H1 (cell line): ENCODE measurements at regions not wholly inside any gene's neighbourhood (a gene's known extent, or its start where the extent isn't known, plus 50 kb on each side); places are given as distances from the start of the nearest gene placed in this dataset.

Experiments
- CTCF ChIA-PET: fragments of 300-600 bp; sonication (Branson Sonifier 250); formaldehyde crosslinking; loops from one replicate; lab custom pipeline; 2021; ENCODE audit not compliant: partially characterized antibody; lab: Charles Lee
- POLR2A ChIA-PET: fragments of 300-600 bp; sonication (Branson Sonifier 250); formaldehyde crosslinking; loops from one replicate; lab custom pipeline; 2021; ENCODE audit warnings: inconsistent platforms; ENCODE audit not compliant: partially characterized antibody; lab: Charles Lee
- DNase-seq, 2 experiments: peaks; one replicate each; pipeline versions ENCODE4 v3.0.0 to v3.0.0-alpha.2; 2010 to 2022; ENCODE audit warnings: low spot score in 2 of 2, low read depth in 1 of 2, mixed read lengths in 1 of 2
- FAIRE-seq: peaks from 2 replicates; lab custom pipeline; 2011; peaks lifted over from hg19 to GRCh38; lab: Jason Lieb, UNC
- H2AFZ ChIP-seq: 2 replicates; pipeline ENCODE4 v1.8.1; 2012; ENCODE audit warnings: low read length, inconsistent platforms
- H2AK5ac ChIP-seq: 2 replicates; pipeline ENCODE4 v1.6.1; 2013; ENCODE audit warnings: low read depth, low read length
- H2BK120ac ChIP-seq: replicated peaks from 2 replicates; pipeline ENCODE3; 2013; ENCODE audit warnings: low read depth, low read length, inconsistent platforms
- H2BK12ac ChIP-seq: 2 replicates; pipeline ENCODE4 v1.6.1; 2013; ENCODE audit warnings: low read depth, low read length
- H2BK15ac ChIP-seq: 2 replicates; pipeline ENCODE4 v1.6.1; 2013; ENCODE audit warnings: low read length
- H2BK20ac ChIP-seq: 2 replicates; pipeline ENCODE4 v1.6.1; 2013; ENCODE audit warnings: low read length
- H2BK5ac ChIP-seq: 2 replicates; pipeline ENCODE4 v1.6.1; 2013; ENCODE audit warnings: low read depth, low read length
- H3K14ac ChIP-seq: 2 replicates; pipeline ENCODE4 v1.6.1; 2013; ENCODE audit warnings: inconsistent platforms; ENCODE audit not compliant: insufficient read length
- H3K18ac ChIP-seq: 2 replicates; pipeline ENCODE4 v1.6.1; 2013; ENCODE audit warnings: low read length; ENCODE audit errors: extremely low read depth
- H3K23ac ChIP-seq: 2 replicates; pipeline ENCODE4 v1.6.1; 2013; ENCODE audit warnings: inconsistent platforms; ENCODE audit not compliant: insufficient read length
- H3K23me2 ChIP-seq: 2 replicates; pipeline ENCODE4 v1.6.1; 2013; ENCODE audit warnings: low read depth, low read length
- H3K27ac ChIP-seq: 2 replicates; pipeline ENCODE4 v1.6.1; 2011; ENCODE audit warnings: low read depth, low read length, inconsistent platforms
- H3K27me3 ChIP-seq, 4 experiments: replicated peaks in 1 of 4; 1 replicate in 1 of 4; 2 replicates in 3 of 4; pipeline versions ENCODE4 v1.6.1 to v1.8.1; 2011 to 2013; ENCODE audit warnings: low read length in 3 of 4, mild to moderate bottlenecking in 3 of 4, inconsistent platforms in 2 of 4, mixed read lengths in 2 of 4, moderate library complexity in 1 of 4; ENCODE audit not compliant: control insufficient read depth in 3 of 4, insufficient read depth in 3 of 4; ENCODE audit errors: extremely low read depth in 1 of 4
- H3K36me3 ChIP-seq, 4 experiments: 2 replicates each; pipeline versions ENCODE4 v1.6.1 to v1.8.1; 2011 to 2013; ENCODE audit warnings: mild to moderate bottlenecking in 4 of 4, low read length in 3 of 4, moderate library complexity in 2 of 4, control low read depth in 1 of 4, inconsistent platforms in 1 of 4; ENCODE audit not compliant: insufficient read depth in 4 of 4, control insufficient read depth in 2 of 4
- H3K4ac ChIP-seq: replicated peaks from 2 replicates; pipeline ENCODE3; 2013; ENCODE audit warnings: low read length, low read depth, mixed read lengths, inconsistent platforms; ENCODE audit not compliant: insufficient read length
- H3K4me1 ChIP-seq, 4 experiments: replicated peaks in 1 of 4; 1 replicate in 1 of 4; 2 replicates in 3 of 4; pipeline versions ENCODE4 v1.6.1 to v1.8.1; 2011 to 2013; ENCODE audit warnings: low read length in 3 of 4, inconsistent platforms in 2 of 4, mixed read lengths in 1 of 4; ENCODE audit not compliant: insufficient read depth in 4 of 4, control insufficient read depth in 3 of 4
- H3K4me2 ChIP-seq, 2 experiments: 2 replicates each; pipeline versions ENCODE4 v1.6.1 to v1.8.1; 2011 to 2013; ENCODE audit warnings: low read depth in 2 of 2, low read length in 2 of 2, control low read depth in 1 of 2, inconsistent platforms in 1 of 2, mild to moderate bottlenecking in 1 of 2; ENCODE audit not compliant: insufficient read depth in 1 of 2
- H3K4me3 ChIP-seq, 4 experiments: fragments of 200-600, 300-600 bp in 1 of 4; sonication (generic), shearing (Covaris generic), sonication (Bioruptor Twin) in 1 of 4; 2 replicates each; pipeline versions ENCODE4 v1.5.1 to v1.8.1; 2011 to 2016; ENCODE audit warnings: low read length in 4 of 4, low read depth in 3 of 4, control low read depth in 2 of 4, inconsistent platforms in 2 of 4, mild to moderate bottlenecking in 2 of 4, mixed read lengths in 1 of 4, moderate library complexity in 1 of 4; ENCODE audit not compliant: insufficient read depth in 2 of 4; ENCODE audit errors: extremely low read depth in 1 of 4
- H3K56ac ChIP-seq: replicated peaks from 2 replicates; pipeline ENCODE3; 2013; ENCODE audit warnings: low read depth, mild to moderate bottlenecking, mixed read lengths, low read length, inconsistent platforms; ENCODE audit not compliant: insufficient read length
- H3K79me1 ChIP-seq: 2 replicates; pipeline ENCODE4 v1.6.1; 2013; ENCODE audit warnings: low read depth, low read length, control low read depth
- H3K79me2 ChIP-seq, 2 experiments: 2 replicates each; pipeline versions ENCODE4 v1.6.1 to v1.8.1; 2012 to 2013; ENCODE audit warnings: low read length in 2 of 2, mild to moderate bottlenecking in 2 of 2, inconsistent platforms in 1 of 2; ENCODE audit not compliant: insufficient read depth in 2 of 2, control insufficient read depth in 1 of 2
- H3K9ac ChIP-seq, 4 experiments: replicated peaks in 1 of 4; 1 replicate in 1 of 4; 2 replicates in 3 of 4; pipeline versions ENCODE4 v1.6.1 to v1.8.1; 2011 to 2013; ENCODE audit warnings: low read depth in 3 of 4, low read length in 3 of 4, control low read depth in 2 of 4, mild to moderate bottlenecking in 2 of 4, moderate library complexity in 2 of 4, inconsistent platforms in 1 of 4; ENCODE audit errors: extremely low read depth in 1 of 4
- H3K9me3 ChIP-seq, 2 experiments: 2 replicates each; pipeline versions ENCODE4 v1.6.1 to v1.8.1; 2012 to 2013; ENCODE audit warnings: mild to moderate bottlenecking in 2 of 2, moderate library complexity in 2 of 2, control low read depth in 1 of 2, inconsistent platforms in 1 of 2, low read depth in 1 of 2, low read length in 1 of 2, mixed read lengths in 1 of 2; ENCODE audit not compliant: insufficient read depth in 2 of 2
- H4K20me1 ChIP-seq, 2 experiments: replicated peaks in 1 of 2; 2 replicates each; pipeline versions ENCODE3 to v1.8.1; 2011 to 2013; ENCODE audit warnings: inconsistent platforms in 2 of 2, low read length in 2 of 2, mild to moderate bottlenecking in 1 of 2; ENCODE audit not compliant: insufficient read depth in 2 of 2, control insufficient read depth in 1 of 2
- H4K5ac ChIP-seq: 2 replicates; pipeline ENCODE4 v1.6.1; 2013; ENCODE audit warnings: low read length, low read depth, mixed read lengths, inconsistent platforms; ENCODE audit not compliant: insufficient read length
- H4K8ac ChIP-seq: 2 replicates; pipeline ENCODE4 v1.8.0; 2013; ENCODE audit warnings: mild to moderate bottlenecking, moderate library complexity, low read length, inconsistent platforms; ENCODE audit not compliant: insufficient read depth; ENCODE audit errors: extremely low read depth
- H4K91ac ChIP-seq: replicated peaks from 2 replicates; pipeline ENCODE3; 2013; ENCODE audit warnings: low read length, mixed read lengths, inconsistent platforms; ENCODE audit not compliant: insufficient read length
- CHD1 ChIP-seq: IDR thresholded peaks from 2 replicates; pipeline ENCODE4 v1.6.1; 2012; ENCODE audit warnings: low read depth, low read length, improper control_type of control experiment
- FOSL1 ChIP-seq: IDR thresholded peaks from 2 replicates; pipeline ENCODE4 v1.6.1; 2011; ENCODE audit warnings: mild to moderate bottlenecking, low read depth, low read length, moderate library complexity; ENCODE audit not compliant: insufficient read depth
- POU5F1 ChIP-seq: IDR thresholded peaks from 2 replicates; pipeline ENCODE4 v1.6.1; 2011; ENCODE audit warnings: low read depth, mild to moderate bottlenecking, low read length, moderate library complexity
- RFX5 ChIP-seq: IDR thresholded peaks from 2 replicates; pipeline ENCODE4 v1.6.1; 2011; ENCODE audit warnings: low read depth, low read length, improper control_type of control experiment, borderline replicate concordance
- SIN3A ChIP-seq, 2 experiments: IDR thresholded peaks in 1 of 2; conservative IDR thresholded peaks in 1 of 2; 2 replicates each; pipeline ENCODE4 v1.6.1; 2011 to 2012; ENCODE audit warnings: low read length in 2 of 2, improper control_type of control experiment in 1 of 2, low read depth in 1 of 2, mild to moderate bottlenecking in 1 of 2
- WGBS, 2 experiments: shearing (Covaris generic) in 1 of 2; methylation state at CpG; one replicate each; pipeline versions ENCODE4 v1.1.6 to v1.1.7; 2013 to 2015; ENCODE audit warnings: low lambda C conversion rate in 2 of 2, mixed read lengths in 2 of 2, inconsistent platforms in 1 of 2, low coverage in 1 of 2, missing lambda C conversion rate in 1 of 2; ENCODE audit not compliant: insufficient replicate concordance in 2 of 2, insufficient coverage in 1 of 2, insufficient read length in 1 of 2; ENCODE audit errors: extremely low coverage in 1 of 2, missing lambda C conversion rate in 1 of 2; 5-methylcytosine and 5-hydroxymethylcytosine counted together

DNA sequence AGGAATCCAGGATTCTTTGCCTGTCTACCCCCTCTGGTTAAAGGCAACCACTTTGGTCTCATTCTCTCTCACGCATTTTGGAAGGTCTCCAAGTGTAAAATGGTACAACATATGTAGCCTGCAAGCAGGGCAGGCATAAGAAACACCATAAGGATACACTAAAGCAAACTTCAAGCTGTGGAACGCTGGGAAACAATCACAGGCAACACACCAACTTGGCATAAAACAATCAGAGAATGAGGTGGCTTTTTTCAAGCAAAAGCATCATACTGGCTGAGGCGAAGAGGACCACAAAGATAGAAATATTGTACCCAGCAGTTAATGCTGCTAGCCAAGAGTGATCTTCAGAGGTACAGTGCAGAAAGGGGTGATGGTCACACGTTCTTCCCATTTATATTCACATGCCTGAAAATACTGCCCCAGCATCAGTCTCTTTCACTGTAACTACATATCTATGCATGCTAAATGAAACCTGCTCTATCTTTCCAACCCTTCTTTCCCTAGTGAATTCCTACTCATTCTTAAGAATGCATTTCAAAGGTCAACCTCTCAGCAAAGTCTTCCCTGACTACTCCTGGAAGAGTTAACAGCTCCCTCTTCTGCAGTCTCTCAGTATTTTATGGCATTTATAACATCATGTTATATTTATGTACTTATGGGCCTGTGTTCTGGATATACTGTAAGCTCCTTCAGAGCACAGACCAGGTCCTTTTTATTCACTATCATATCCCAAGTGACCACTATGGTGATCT is 71.9 kb upstream of the GALNT5 start:
- no peak overlapping the region for H3K4me2 ChIP-seq
- H4K91ac ChIP-seq = no peak overlapping the region
- H3K36me3 ChIP-seq = no peaks in the 10 kb centered on the region
- H3K79me2 ChIP-seq = no peaks in the 10 kb centered on the region
- FAIRE-seq = no peak
- no peak overlapping the region for H2BK15ac ChIP-seq
- H2AFZ ChIP-seq = no peak overlapping the region; the same call in 1 of the 2 replicates
- WGBS, 2 experiments = 88% methylated on average over 4 of the region's 4 CpGs; no CpG with 5 or more reads in 1 of the 2 experiments
- H3K9ac ChIP-seq = no peak overlapping the region
- no peak for DNase-seq
- no peak overlapping the region for H3K23ac ChIP-seq
- ChIA-PET POLR2A (no interaction called here), CTCF (no interaction called here)
- H2BK20ac ChIP-seq = no peak overlapping the region
- H2AK5ac ChIP-seq = no peak overlapping the region
- no peak overlapping the region for H2BK120ac ChIP-seq
- no peaks in the 10 kb centered on the region for H3K79me1 ChIP-seq
- no peak overlapping the region for H3K4ac ChIP-seq
- no peak overlapping the region for H3K14ac ChIP-seq
- H2BK5ac ChIP-seq = no peak overlapping the region
- no peaks in the 10 kb centered on the region for H4K20me1 ChIP-seq
- no peak overlapping the region for H3K27ac ChIP-seq
- no peak overlapping the region for H4K8ac ChIP-seq
- H3K4me1 ChIP-seq = no peaks in the 10 kb centered on the region
- H3K56ac ChIP-seq = no peak overlapping the region
- no peaks in the 10 kb centered on the region for H3K23me2 ChIP-seq
- H2BK12ac ChIP-seq = no peak overlapping the region
- H3K27me3 ChIP-seq = no peaks in the 10 kb centered on the region
- H3K18ac ChIP-seq = no peak overlapping the region
- H3K4me3 ChIP-seq = no peak overlapping the region
- no peak for TF ChIP-seq CHD1
- no peak for TF ChIP-seq POU5F1
- TF ChIP-seq SIN3A (conservative IDR thresholded peaks at IDR 0.05 in 1 of 2, IDR thresholded peaks at IDR 0.05 in 1 of 2; ENCODE audit: low read depth in 1 of 2, low read length in 2 of 2) = no peak
- TF ChIP-seq RFX5 = no peak
- no peak for TF ChIP-seq FOSL1
- H3K9me3 ChIP-seq = no peaks in the 10 kb centered on the region
- no peak overlapping the region for H4K5ac ChIP-seq
